SHP77 (cell line): ENCODE measurements at regions not wholly inside any gene's neighbourhood (a gene's known extent, or its start where the extent isn't known, plus 50 kb on each side); places are given as distances from the start of the nearest gene placed in this dataset.

Experiments
- DNase-seq, 2 experiments: peaks; one replicate each; lab custom pipeline; 2025; lab: John Stamatoyannopoulos, UW

GRCh38 chr21:38956856-38957571 is 151.3 kb downstream of the ETS2 start:
- DNase-seq, result peak; percentile 88 to 91

GRCh38 chr21:38956521-38956855 is 150.8 kb downstream of the ETS2 start:
- no peak for DNase-seq

- peak in 1 of 2 experiments; percentile 22 for DNase-seq
Observed at GRCh38 chr21:38956007-38956406, 150.3 kb downstream of the ETS2 start.

- DNase-seq, result peak in 1 of 2 experiments; percentile 32
Observed at GRCh38 chr21:38955495-38955894, 149.8 kb downstream of the ETS2 start.

GRCh38 chr21:38954588-38955004 is 148.9 kb downstream of the ETS2 start:
- DNase-seq, result peak in 1 of 2 experiments; percentile 45

GRCh38 chr21:38953516-38953915 is 147.8 kb downstream of the ETS2 start:
- no peak for DNase-seq

- no peak for DNase-seq
Observed at GRCh38 chr21:38952890-38953289, 147.2 kb downstream of the ETS2 start.

- DNase-seq, result no peak
Observed at GRCh38 chr21:38951095-38951730, 145.5 kb downstream of the ETS2 start.

GRCh38 chr21:38950435-38951094 is 144.8 kb downstream of the ETS2 start:
- no peak for DNase-seq

- DNase-seq, result no peak
Observed at GRCh38 chr21:38949070-38949380, 143.3 kb downstream of the ETS2 start.

GRCh38 chr21:38948377-38949069 is 142.8 kb downstream of the ETS2 start:
- no peak for DNase-seq

GRCh38 chr21:38945545-38946245 is 140.0 kb downstream of the ETS2 start:
- peak in 1 of 2 experiments; percentile 6 for DNase-seq

- DNase-seq, result no peak
Observed at GRCh38 chr21:38944903-38945302, 139.2 kb downstream of the ETS2 start.

- no peak for DNase-seq
Observed at GRCh38 chr21:38944402-38944801, 138.7 kb downstream of the ETS2 start.

GRCh38 chr21:38942748-38943211 is 137.1 kb downstream of the ETS2 start:
- no peak for DNase-seq

GRCh38 chr21:38938769-38939168 is 133.0 kb downstream of the ETS2 start:
- no peak for DNase-seq

- DNase-seq, result peak; percentile 33 to 56
Observed at GRCh38 chr21:38938343-38938742, 132.6 kb downstream of the ETS2 start.

- DNase-seq, result no peak
Observed at GRCh38 chr21:38937844-38938243, 132.1 kb downstream of the ETS2 start.

- no peak for DNase-seq
Observed at GRCh38 chr21:38937286-38937790, 131.6 kb downstream of the ETS2 start.

GRCh38 chr21:38936240-38936639 is 130.5 kb downstream of the ETS2 start:
- no peak for DNase-seq

GRCh38 chr21:38933731-38934130 is 128.0 kb downstream of the ETS2 start:
- DNase-seq, result no peak

GRCh38 chr21:38931291-38931690 is 125.6 kb downstream of the ETS2 start:
- no peak for DNase-seq
